Fibroblast of skin of right quadriceps (primary cell): ENCODE measurements at regions not wholly inside any gene's neighbourhood (a gene's known extent, or its start where the extent isn't known, plus 50 kb on each side); places are given as distances from the start of the nearest gene placed in this dataset.

Experiments used
- DNase-seq: peaks from one replicate; pipeline ENCODE4 v3.0.0-alpha.2; 2013

- DNase-seq = peak; percentile 4
Measured at GRCh38 chr4:133866328-133866699, 335.3 kb downstream of the PABPC4L start.

- peak; percentile 96 for DNase-seq
Measured at GRCh38 chr4:133865612-133866327, 335.8 kb downstream of the PABPC4L start.

- DNase-seq = no peak
Measured at GRCh38 chr4:133863153-133863552, 338.4 kb downstream of the PABPC4L start.

- DNase-seq = peak; percentile 56
Measured at GRCh38 chr4:133856731-133857355, 344.7 kb downstream of the PABPC4L start.

- no peak for DNase-seq
Measured at GRCh38 chr4:133855001-133855400, 346.6 kb downstream of the PABPC4L start.

- peak; percentile 5 for DNase-seq
Measured at GRCh38 chr4:133839326-133839725, 362.3 kb downstream of the PABPC4L start.

GRCh38 chr4:133823177-133823576 lies 378.4 kb downstream of the PABPC4L start:
- no peak for DNase-seq

GRCh38 chr4:133812954-133813353 lies 388.6 kb downstream of the PABPC4L start:
- no peak for DNase-seq

GRCh38 chr4:133812236-133812635 lies 389.4 kb downstream of the PABPC4L start:
- DNase-seq = no peak

GRCh38 chr4:133808151-133808550 lies 393.4 kb downstream of the PABPC4L start:
- peak; percentile 23 for DNase-seq

GRCh38 chr4:133803341-133803740 lies 398.2 kb downstream of the PABPC4L start:
- DNase-seq = no peak

GRCh38 chr4:133802359-133803140 lies 399.0 kb downstream of the PABPC4L start:
- DNase-seq = peak; percentile 84

- no peak for DNase-seq
Measured at GRCh38 chr4:133801883-133802282, 399.7 kb downstream of the PABPC4L start.

GRCh38 chr4:133800966-133801365 lies 400.6 kb downstream of the PABPC4L start:
- no peak for DNase-seq

- peak; percentile 10 for DNase-seq
Measured at GRCh38 chr4:133799717-133800315, 401.8 kb downstream of the PABPC4L start.

- DNase-seq = no peak
Measured at GRCh38 chr4:133777661-133778060, 423.9 kb downstream of the PABPC4L start.

- no peak for DNase-seq
Measured at GRCh38 chr4:133776961-133777360, 424.6 kb downstream of the PABPC4L start.

GRCh38 chr4:133776503-133776902 lies 425.1 kb downstream of the PABPC4L start:
- no peak for DNase-seq

GRCh38 chr4:133775881-133776280 lies 425.7 kb downstream of the PABPC4L start:
- DNase-seq = peak; percentile 42

GRCh38 chr4:133775469-133775868 lies 426.1 kb downstream of the PABPC4L start:
- DNase-seq = no peak

- no peak for DNase-seq
Measured at GRCh38 chr4:133759428-133759827, 442.2 kb downstream of the PABPC4L start.

GRCh38 chr4:133741766-133742165 lies 459.8 kb downstream of the PABPC4L start:
- DNase-seq = no peak

- DNase-seq = no peak
Measured at GRCh38 chr4:133720001-133720400, 481.6 kb downstream of the PABPC4L start.
